HG02884 (cell line): ENCODE measurements at regions not wholly inside any gene's neighbourhood (a gene's known extent, or its start where the extent isn't known, plus 50 kb on each side); places are given as distances from the start of the nearest gene placed in this dataset.

Experiments
- ATAC-seq: cut with Tn5 transposase; IDR thresholded peaks from one replicate; pipeline ENCODE4 v1.9.1; 2021; ENCODE audit warnings: mild to moderate bottlenecking, moderate library complexity; ENCODE audit not compliant: unreplicated experiment

- ATAC-seq: no peak
These were observed 63.2 kb upstream of the DUSP10 start for GRCh38 chr1:221805121-221805520.

DNA sequence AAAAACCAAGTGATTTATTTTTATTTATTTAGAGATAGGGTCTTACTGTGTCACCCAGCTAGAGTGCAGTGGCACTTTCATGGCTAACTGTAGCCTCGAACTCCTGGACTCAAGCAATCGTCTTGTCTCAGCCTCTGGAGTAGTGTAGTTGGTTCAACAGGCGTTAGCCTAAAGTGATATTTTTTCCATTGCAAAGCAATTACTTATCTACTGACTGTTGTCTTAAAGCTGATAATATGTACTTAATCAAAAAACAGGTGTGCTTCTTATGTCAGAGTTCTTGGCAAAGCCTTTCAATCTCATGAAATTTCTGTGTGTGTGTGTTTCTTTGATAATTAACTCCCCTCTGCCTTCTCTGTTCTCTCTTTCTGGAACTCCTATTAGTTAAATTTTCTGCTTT lies 62.4 kb upstream of the DUSP10 start:
- ATAC-seq: no peak

DNA sequence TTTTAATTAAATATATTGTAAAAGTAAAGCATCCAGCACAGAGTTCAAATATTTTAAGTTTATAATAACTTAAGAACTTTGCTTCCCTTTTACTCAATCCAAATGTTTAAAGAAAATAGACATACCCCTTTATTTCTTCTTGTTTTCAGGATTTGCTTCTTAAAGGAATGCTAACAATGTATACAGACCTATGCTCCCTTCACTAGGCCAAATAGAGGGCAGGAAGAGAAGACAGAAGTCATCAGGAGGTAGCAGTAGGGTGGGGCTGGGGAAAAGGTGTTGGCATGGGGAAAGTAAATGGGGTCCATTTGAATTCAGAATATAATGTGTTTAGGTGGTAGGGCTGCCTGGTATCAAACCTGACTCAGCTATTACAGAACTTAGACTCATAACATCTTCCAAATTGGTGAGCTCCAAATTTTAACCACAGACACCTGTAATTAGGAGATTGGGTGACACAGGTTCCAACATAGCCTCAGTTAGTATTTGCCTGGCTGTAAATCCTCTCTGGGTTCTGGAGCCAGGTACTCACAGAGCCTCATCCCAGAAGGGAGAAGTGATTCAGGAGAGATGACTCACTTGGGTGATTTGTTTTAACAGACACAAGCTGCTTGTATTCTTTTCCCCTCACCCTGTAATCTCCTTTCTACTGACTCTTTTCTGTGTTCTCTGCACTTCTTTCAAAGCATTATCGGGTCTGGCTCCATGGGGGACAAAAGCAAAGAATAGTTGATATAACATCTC lies 60.1 kb upstream of the DUSP10 start:
- ATAC-seq: no peak

GRCh38 chr1:221801251-221801661 lies 59.4 kb upstream of the DUSP10 start:
- ATAC-seq: no peak

- no peak for ATAC-seq
These were observed 58.9 kb upstream of the DUSP10 start for GRCh38 chr1:221800831-221801230.

DNA sequence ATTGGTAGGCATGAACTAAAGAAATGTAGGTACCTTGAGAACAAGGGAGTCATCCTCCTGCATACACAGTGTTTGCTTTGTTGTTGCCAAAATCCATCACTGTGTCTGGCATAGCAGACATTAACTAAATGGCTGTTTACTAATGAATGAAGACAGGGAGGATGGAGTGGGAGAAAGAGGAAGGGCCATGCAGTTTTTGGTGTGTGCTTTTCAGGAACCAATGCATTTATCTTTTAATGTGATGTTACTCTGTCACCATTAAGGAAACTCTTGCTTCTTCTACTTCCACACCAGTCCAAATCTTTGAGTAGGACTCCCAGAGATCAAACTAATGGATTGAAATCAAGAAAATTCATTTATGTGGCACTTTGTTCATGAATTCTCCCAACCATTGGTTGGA lies 55.6 kb upstream of the DUSP10 start:
- no peak for ATAC-seq

GRCh38 chr1:221796700-221797099 lies 54.8 kb upstream of the DUSP10 start:
- ATAC-seq: no peak

GRCh38 chr1:221795380-221795779 lies 53.5 kb upstream of the DUSP10 start:
- ATAC-seq: no peak

- no peak for ATAC-seq
These were observed 53.0 kb upstream of the DUSP10 start for GRCh38 chr1:221794935-221795334.

DNA sequence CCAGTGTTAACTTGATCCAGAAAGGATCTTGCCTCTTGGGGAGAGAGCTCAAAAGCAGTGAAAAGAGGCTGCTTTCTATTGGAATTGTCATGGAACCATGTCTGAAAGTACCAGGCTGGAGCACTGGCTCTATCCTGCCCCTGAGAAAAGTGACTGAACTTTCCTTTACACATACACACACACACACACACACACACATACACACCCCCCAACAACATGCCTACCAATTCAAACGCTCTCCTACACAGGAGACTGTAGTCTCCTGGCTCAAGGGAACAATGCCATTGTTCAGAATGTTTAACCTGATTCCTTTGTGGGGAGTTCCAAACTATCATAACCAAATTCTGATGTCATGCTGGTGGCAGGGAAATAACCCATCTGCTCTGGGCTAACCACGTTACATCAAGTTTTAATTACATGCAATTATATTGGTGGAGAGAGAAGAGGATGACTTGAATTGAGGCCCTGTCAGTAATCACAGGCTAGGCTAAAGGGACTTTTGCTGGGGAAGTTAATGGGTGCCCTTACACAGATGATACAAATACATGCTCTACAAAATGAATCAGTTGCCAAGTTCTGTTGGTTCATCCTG lies 52.3 kb upstream of the DUSP10 start:
- peak; percentile 74 for ATAC-seq

GRCh38 chr1:221793439-221794078 lies 51.7 kb upstream of the DUSP10 start:
- peak; percentile 77 for ATAC-seq

DNA sequence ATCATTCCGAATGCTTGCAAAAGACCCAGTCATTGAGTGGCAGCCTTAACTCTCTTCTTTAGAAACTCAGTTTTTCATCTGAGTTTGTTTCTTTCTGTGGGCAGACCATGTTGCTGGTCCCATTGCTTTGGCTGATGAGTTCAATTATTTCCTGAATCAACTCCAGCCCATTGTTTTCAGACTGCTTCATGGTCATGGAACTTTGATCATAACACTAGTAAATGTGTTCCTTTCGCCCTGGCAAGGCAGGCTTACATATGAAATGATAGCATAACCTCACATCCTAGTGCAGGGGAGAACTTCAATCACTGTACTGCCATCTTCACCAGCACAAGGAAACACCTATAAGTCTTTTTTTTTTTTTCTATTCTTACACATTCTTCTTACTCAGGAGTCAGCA lies 50.0 kb upstream of the DUSP10 start:
- ATAC-seq: no peak
